Activated B cell treated with CpG ODN at 0.5 μM for 24 hours (primary cell): ENCODE measurements at regions not wholly inside any gene's neighbourhood (a gene's known extent, or its start where the extent isn't known, plus 50 kb on each side); places are given as distances from the start of the nearest gene placed in this dataset.

ENCODE experiments used
- ATAC-seq: fragments of 200-7000 bp; cut with Tn5 transposase; one replicate; pipeline ENCODE4 v1.10.0; 2021; ENCODE audit warnings: low read depth, mild to moderate bottlenecking, moderate library complexity
- CTCF ChIA-PET: fragments of 350-600 bp; sonication (Branson Sonifier 250); formaldehyde crosslinking; loops from one replicate; lab custom pipeline; 2021; ENCODE audit warnings: antibody characterized with exemption; lab: Charles Lee
- POLR2A ChIA-PET: fragments of 350-600 bp; sonication (Branson Sonifier 250); formaldehyde crosslinking; loops from one replicate; lab custom pipeline; 2021; ENCODE audit warnings: antibody characterized with exemption; lab: Charles Lee
- DNase-seq: peaks from one replicate; pipeline ENCODE4 v3.0.0; 2022
- H3K27ac Mint-ChIP-seq: one replicate; pipeline ENCODE4 v1.8.0; 2020; ENCODE audit warnings: mixed read lengths
- H3K27me3 Mint-ChIP-seq: one replicate; pipeline ENCODE4 v1.8.0; 2021; ENCODE audit warnings: mixed read lengths
- H3K36me3 Mint-ChIP-seq: one replicate; pipeline ENCODE4 v1.8.0; 2021; ENCODE audit warnings: low read depth, mixed read lengths
- H3K4me1 Mint-ChIP-seq: one replicate; pipeline ENCODE4 v1.8.0; 2021; ENCODE audit warnings: mixed read lengths
- H3K4me3 Mint-ChIP-seq: one replicate; pipeline ENCODE4 v1.8.0; 2020; ENCODE audit warnings: mild to moderate bottlenecking, mixed read lengths
- H3K9me3 Mint-ChIP-seq: one replicate; pipeline ENCODE4 v1.8.0; 2020; ENCODE audit warnings: mixed read lengths
- CTCF ChIP-seq: fragments of 200-600 bp; IDR thresholded peaks from one replicate; pipeline ENCODE4 v1.8.0; 2022; ENCODE audit warnings: antibody characterized with exemption, mild to moderate bottlenecking
- intact Hi-C: fragments of 100-400 bp; cut with micrococcal nuclease; formaldehyde crosslinking; loops from one replicate; pipeline ENCODE4 v1.15.1; 2024

- intact Hi-C loops: no loop called here
Measured at GRCh38 chr6:165798991-165799390, 135.9 kb upstream of the PDE10A start.

GRCh38 chr6:165794179-165794601 is 131.1 kb upstream of the PDE10A start:
- H3K9me3 Mint-ChIP-seq: no peaks in the 10 kb centered on the region
- no peak for ATAC-seq
- H3K27ac Mint-ChIP-seq: no peak overlapping the region

More at GRCh38 chr6:165798991-165799390, 135.9 kb upstream of the PDE10A start:
- TF ChIP-seq CTCF: no peak
- Mint-ChIP-seq H3K4me3 (no peak overlapping the region), H3K4me1 (no peaks in the 10 kb centered on the region), H3K27me3 (peaks cover 4% of the 10 kb centered on the region), H3K36me3 (no peaks in the 10 kb centered on the region), H3K9me3 (no peaks in the 10 kb centered on the region), H3K27ac (no peak overlapping the region)
- DNase-seq (no peak), ATAC-seq (no peak)
- ChIA-PET POLR2A (no interaction called here), CTCF (no interaction called here)

GRCh38 chr6:165793287-165793825 is 130.3 kb upstream of the PDE10A start:
- Mint-ChIP-seq H3K27me3 (no peaks in the 10 kb centered on the region), H3K27ac (no peak overlapping the region), H3K4me1 (peaks cover 6% of the 10 kb centered on the region), H3K36me3 (no peaks in the 10 kb centered on the region), H3K9me3 (no peaks in the 10 kb centered on the region), H3K4me3 (no peak overlapping the region)
- intact Hi-C loops: no loop called here
- ChIA-PET POLR2A (no interaction called here), CTCF (no interaction called here)
- TF ChIP-seq CTCF: no peak
- ATAC-seq: no peak
- no peak for DNase-seq

More at GRCh38 chr6:165794179-165794601, 131.1 kb upstream of the PDE10A start:
- Mint-ChIP-seq H3K36me3 (no peaks in the 10 kb centered on the region), H3K4me1 (peaks cover 6% of the 10 kb centered on the region), H3K27me3 (no peaks in the 10 kb centered on the region), H3K4me3 (no peak overlapping the region)
- ChIA-PET POLR2A (no interaction called here), CTCF (no interaction called here)
- TF ChIP-seq CTCF: no peak
- intact Hi-C loops: no loop called here
- no peak for DNase-seq

GRCh38 chr6:165791876-165792437 is 128.9 kb upstream of the PDE10A start:
- H3K4me1 Mint-ChIP-seq: peaks cover 6% of the 10 kb centered on the region
- H3K4me3 Mint-ChIP-seq: no peak overlapping the region
- POLR2A ChIA-PET: no interaction called here
- no peak for DNase-seq
- CTCF ChIA-PET: no interaction called here
- no peak overlapping the region for H3K27ac Mint-ChIP-seq
- no peak for TF ChIP-seq CTCF
- intact Hi-C loops: no loop called here
- no peak for ATAC-seq
- no peaks in the 10 kb centered on the region for H3K9me3 Mint-ChIP-seq
- H3K27me3 Mint-ChIP-seq: no peaks in the 10 kb centered on the region
- H3K36me3 Mint-ChIP-seq: no peaks in the 10 kb centered on the region

- no peak for TF ChIP-seq CTCF
- intact Hi-C loops: no loop called here
- no peak overlapping the region for H3K4me3 Mint-ChIP-seq
- ATAC-seq: no peak
- H3K4me1 Mint-ChIP-seq: peaks cover 6% of the 10 kb centered on the region
- ChIA-PET CTCF (no interaction called here), POLR2A (no interaction called here)
- no peak overlapping the region for H3K27ac Mint-ChIP-seq
- no peak for DNase-seq
- H3K36me3 Mint-ChIP-seq: no peaks in the 10 kb centered on the region
- H3K9me3 Mint-ChIP-seq: no peaks in the 10 kb centered on the region
- no peaks in the 10 kb centered on the region for H3K27me3 Mint-ChIP-seq
Measured at GRCh38 chr6:165791306-165791705, 128.3 kb upstream of the PDE10A start.
